PC-9 (cell line): ENCODE measurements at regions not wholly inside any gene's neighbourhood (a gene's known extent, or its start where the extent isn't known, plus 50 kb on each side); places are given as distances from the start of the nearest gene placed in this dataset.

Source experiments
- CTCF ChIP-seq: fragments of 200-600 bp; sonication (generic); conservative IDR thresholded peaks from 2 replicates; pipeline ENCODE4 v1.6.1; 2017; ENCODE audit warnings: mixed run types, antibody characterized with exemption, mild to moderate bottlenecking, moderate library complexity
- EZH2 ChIP-seq: fragments of 200-600 bp; sonication (generic); IDR thresholded peaks from 2 replicates; pipeline ENCODE4 v1.8.0; 2017; ENCODE audit warnings: antibody characterized with exemption, low read depth

- TF ChIP-seq CTCF, result no peak
- no peak for TF ChIP-seq EZH2
These were observed 887.4 kb upstream of the CXADR start for GRCh38 chr21:16625491-16625890.
